ENCODE measurements at regions not wholly inside any gene's neighbourhood (a gene's known extent, or its start where the extent isn't known, plus 50 kb on each side); places are given as distances from the start of the nearest gene placed in this dataset.

- TF ChIP-seq CTCF (IDR thresholded peaks at IDR 0.05; ENCODE audit: low read length) (no peak), EZH2 (IDR thresholded peaks at IDR 0.05; ENCODE audit: borderline replicate concordance, low read length) (no peak)
These were observed 249.5 kb downstream of the BCOR start for GRCh38 chrX:39848243-39848642.
